CD4-positive, alpha-beta T cell treated with Interleukin-4 for 1 hour (primary cell): ENCODE measurements at regions not wholly inside any gene's neighbourhood (a gene's known extent, or its start where the extent isn't known, plus 50 kb on each side); places are given as distances from the start of the nearest gene placed in this dataset.
"Not testable (repeated sequence)": the region's sequence is repeated elsewhere in the genome, so short reads cannot be mapped to it uniquely, and the experiment has no call there.

Experiments
- DNase-seq, 2 donors: peaks; one replicate each; pipeline ENCODE4 v3.0.0-alpha.2; 2020 to 2022

- DNase-seq: no peak
These were observed 378.1 kb upstream of the SORCS1 start for GRCh38 chr10:107542607-107543006.

GRCh38 chr10:107542016-107542415 lies 377.5 kb upstream of the SORCS1 start:
- no peak for DNase-seq

GRCh38 chr10:107540981-107541380 lies 376.5 kb upstream of the SORCS1 start:
- no peak for DNase-seq

- no peak for DNase-seq
These were observed 364.8 kb upstream of the SORCS1 start for GRCh38 chr10:107529350-107529749.

- DNase-seq: no peak
These were observed 355.8 kb upstream of the SORCS1 start for GRCh38 chr10:107520348-107520747.

- no peak for DNase-seq
These were observed 353.3 kb upstream of the SORCS1 start for GRCh38 chr10:107517811-107518210.

- no peak for DNase-seq
These were observed 351.8 kb upstream of the SORCS1 start for GRCh38 chr10:107516349-107516748.

GRCh38 chr10:107504011-107504410 lies 339.5 kb upstream of the SORCS1 start:
- not testable (repeated sequence) for DNase-seq

GRCh38 chr10:107502229-107502985 lies 337.9 kb upstream of the SORCS1 start:
- no peak for DNase-seq

GRCh38 chr10:107498983-107499382 lies 334.5 kb upstream of the SORCS1 start:
- DNase-seq: no peak

GRCh38 chr10:107497024-107497423 lies 332.5 kb upstream of the SORCS1 start:
- DNase-seq: no peak

- DNase-seq: no peak
These were observed 332.1 kb upstream of the SORCS1 start for GRCh38 chr10:107496594-107496993.

- DNase-seq: no peak
These were observed 327.9 kb upstream of the SORCS1 start for GRCh38 chr10:107492389-107492788.

- no peak for DNase-seq
These were observed 325.9 kb upstream of the SORCS1 start for GRCh38 chr10:107490389-107490788.

GRCh38 chr10:107487284-107487683 lies 322.8 kb upstream of the SORCS1 start:
- no peak for DNase-seq

GRCh38 chr10:107485019-107485418 lies 320.5 kb upstream of the SORCS1 start:
- DNase-seq: no peak

- DNase-seq: no peak
These were observed 317.4 kb upstream of the SORCS1 start for GRCh38 chr10:107481881-107482280.

GRCh38 chr10:107481224-107481623 lies 316.7 kb upstream of the SORCS1 start:
- DNase-seq: no peak

GRCh38 chr10:107480781-107481180 lies 316.3 kb upstream of the SORCS1 start:
- no peak for DNase-seq

- DNase-seq: no peak
These were observed 312.8 kb upstream of the SORCS1 start for GRCh38 chr10:107477266-107477665.

GRCh38 chr10:107476408-107476807 lies 311.9 kb upstream of the SORCS1 start:
- no peak for DNase-seq

GRCh38 chr10:107474650-107475049 lies 310.1 kb upstream of the SORCS1 start:
- no peak for DNase-seq

GRCh38 chr10:107473225-107473624 lies 308.7 kb upstream of the SORCS1 start:
- no peak for DNase-seq

GRCh38 chr10:107471911-107472310 lies 307.4 kb upstream of the SORCS1 start:
- DNase-seq: no peak

GRCh38 chr10:107453561-107453960 lies 289.1 kb upstream of the SORCS1 start:
- no peak for DNase-seq
